GM12873 (cell line): ENCODE measurements at regions not wholly inside any gene's neighbourhood (a gene's known extent, or its start where the extent isn't known, plus 50 kb on each side); places are given as distances from the start of the nearest gene placed in this dataset.

ENCODE experiments used
- TF ChIP-seq, protein P1 (sequence below): IDR thresholded peaks from 2 replicates; pipeline ENCODE4 v1.5.1; 2012; ENCODE audit warnings: low read depth, mild to moderate bottlenecking, moderate library complexity, low read length, control low read depth; ENCODE audit not compliant: insufficient read depth; ENCODE audit errors: missing control alignments

DNA sequence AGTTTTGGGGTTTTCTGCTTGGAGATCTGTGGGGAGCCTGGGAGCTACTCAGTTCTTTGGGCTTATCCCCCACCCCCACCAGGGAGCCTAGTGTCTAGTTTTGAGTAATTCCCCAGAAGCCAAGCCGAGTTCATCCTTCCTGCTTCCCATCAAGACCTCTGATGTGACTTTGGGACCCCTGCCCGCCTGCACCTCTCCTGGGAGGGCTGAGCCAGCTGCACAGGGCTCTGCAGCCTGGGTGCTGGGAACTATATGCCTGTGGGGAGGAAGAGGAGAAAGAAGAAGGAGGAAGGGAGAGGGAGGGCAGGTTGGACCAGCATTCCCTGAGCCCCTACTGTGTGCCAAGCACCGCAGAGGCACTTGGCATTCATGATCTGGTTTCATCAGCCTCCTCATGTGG lies 178.9 kb downstream of the TMEM132E start:
- TF ChIP-seq, protein P1, sequence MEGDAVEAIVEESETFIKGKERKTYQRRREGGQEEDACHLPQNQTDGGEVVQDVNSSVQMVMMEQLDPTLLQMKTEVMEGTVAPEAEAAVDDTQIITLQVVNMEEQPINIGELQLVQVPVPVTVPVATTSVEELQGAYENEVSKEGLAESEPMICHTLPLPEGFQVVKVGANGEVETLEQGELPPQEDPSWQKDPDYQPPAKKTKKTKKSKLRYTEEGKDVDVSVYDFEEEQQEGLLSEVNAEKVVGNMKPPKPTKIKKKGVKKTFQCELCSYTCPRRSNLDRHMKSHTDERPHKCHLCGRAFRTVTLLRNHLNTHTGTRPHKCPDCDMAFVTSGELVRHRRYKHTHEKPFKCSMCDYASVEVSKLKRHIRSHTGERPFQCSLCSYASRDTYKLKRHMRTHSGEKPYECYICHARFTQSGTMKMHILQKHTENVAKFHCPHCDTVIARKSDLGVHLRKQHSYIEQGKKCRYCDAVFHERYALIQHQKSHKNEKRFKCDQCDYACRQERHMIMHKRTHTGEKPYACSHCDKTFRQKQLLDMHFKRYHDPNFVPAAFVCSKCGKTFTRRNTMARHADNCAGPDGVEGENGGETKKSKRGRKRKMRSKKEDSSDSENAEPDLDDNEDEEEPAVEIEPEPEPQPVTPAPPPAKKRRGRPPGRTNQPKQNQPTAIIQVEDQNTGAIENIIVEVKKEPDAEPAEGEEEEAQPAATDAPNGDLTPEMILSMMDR, result no peak

GRCh38 chr17:34757611-34758010 lies 178.2 kb downstream of the TMEM132E start:
- TF ChIP-seq, protein P1, result no peak

DNA sequence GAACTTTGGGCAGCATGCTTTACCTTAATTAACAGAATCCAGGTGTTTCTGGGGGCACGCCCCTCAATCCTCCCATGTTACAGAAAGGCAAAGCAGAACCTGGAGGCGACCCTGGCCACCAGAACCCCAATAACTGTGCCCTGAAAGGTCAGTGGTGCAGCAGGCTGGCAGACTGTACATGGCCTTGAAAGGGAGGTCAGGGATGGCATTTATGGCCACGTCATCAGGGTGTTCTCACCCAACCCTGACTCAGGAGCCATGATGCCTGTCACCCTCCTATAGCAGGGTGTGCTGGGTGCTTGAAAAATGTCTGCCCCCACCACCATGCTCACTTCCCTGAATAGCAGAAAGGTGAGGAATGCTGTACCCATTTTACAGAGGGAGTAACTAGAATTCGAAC lies 177.7 kb downstream of the TMEM132E start:
- TF ChIP-seq, protein P1, result no peak

GRCh38 chr17:34756637-34757021 lies 177.2 kb downstream of the TMEM132E start:
- TF ChIP-seq, protein P1, result no peak

- TF ChIP-seq, protein P1, result no peak
Measured at GRCh38 chr17:34755981-34756636, 176.7 kb downstream of the TMEM132E start.

- TF ChIP-seq, protein P1, result no peak
Measured at GRCh38 chr17:34755371-34755770, 176.0 kb downstream of the TMEM132E start.

- TF ChIP-seq, protein P1, result no peak
Measured at GRCh38 chr17:34750004-34750403, 170.6 kb downstream of the TMEM132E start.

DNA sequence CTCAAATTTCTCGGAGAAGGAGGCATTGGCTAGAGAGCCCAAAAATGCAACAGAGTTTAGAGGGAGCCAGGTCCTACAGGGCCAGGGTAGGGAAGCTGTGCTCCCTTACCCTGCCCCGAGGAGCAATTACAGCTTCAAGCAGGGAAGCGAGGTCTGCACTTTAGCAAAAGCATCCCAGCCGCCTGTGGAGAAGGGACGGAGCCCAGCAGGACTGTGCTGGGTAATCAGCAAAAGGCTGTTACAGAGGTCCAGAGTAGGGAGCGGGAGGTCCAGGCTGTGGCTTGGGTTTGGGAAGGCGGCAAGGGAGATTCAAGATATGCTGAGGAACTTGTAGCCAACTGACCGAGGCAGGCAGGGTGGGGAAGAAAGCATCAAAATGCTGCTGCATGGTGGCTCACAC lies 162.6 kb downstream of the TMEM132E start:
- TF ChIP-seq, protein P1, result no peak
